VCaP (cell line): ENCODE measurements at regions not wholly inside any gene's neighbourhood (a gene's known extent, or its start where the extent isn't known, plus 50 kb on each side); places are given as distances from the start of the nearest gene placed in this dataset.

Experiments used
- H3K27ac ChIP-seq: fragments of 450-650 bp; 2 replicates; pipeline ENCODE4 v1.5.1; 2017
- CTCF ChIP-seq: fragments of 450-650 bp; conservative IDR thresholded peaks from 2 replicates; pipeline ENCODE4 v1.5.1; 2017; ENCODE audit warnings: mild to moderate bottlenecking, moderate library complexity

DNA sequence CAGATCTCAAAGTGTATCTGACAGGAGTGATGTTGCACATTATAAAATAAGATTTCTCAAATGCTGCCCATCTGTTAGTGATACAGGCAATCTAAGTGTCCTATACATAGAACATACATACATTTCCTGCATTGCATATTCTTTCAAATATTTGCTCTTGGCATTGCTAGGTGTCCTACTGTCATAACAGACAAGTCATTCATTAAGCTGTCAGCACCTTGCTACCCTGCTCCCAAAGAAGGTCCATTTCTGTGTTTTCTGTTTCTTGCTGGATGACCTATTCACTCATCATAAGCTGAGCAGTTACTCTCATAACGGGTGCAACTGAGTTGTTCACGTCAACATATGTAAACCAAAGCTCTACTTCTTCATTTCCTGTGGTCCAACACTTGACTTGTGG is 719.0 kb downstream of the KCNJ2 start:
- H3K27ac ChIP-seq: no peak overlapping the region
- TF ChIP-seq CTCF: no peak

- no peak for TF ChIP-seq CTCF
These were observed 722.0 kb downstream of the KCNJ2 start for GRCh38 chr17:70891306-70891705.

GRCh38 chr17:70892527-70892926 is 723.2 kb downstream of the KCNJ2 start:
- H3K27ac ChIP-seq: no peak overlapping the region

More at GRCh38 chr17:70891306-70891705, 722.0 kb downstream of the KCNJ2 start:
- no peak overlapping the region for H3K27ac ChIP-seq

GRCh38 chr17:70896843-70897242 is 727.5 kb downstream of the KCNJ2 start:
- no peak; the same call in 1 of the 2 replicates for TF ChIP-seq CTCF
- no peak overlapping the region for H3K27ac ChIP-seq

More at GRCh38 chr17:70892527-70892926, 723.2 kb downstream of the KCNJ2 start:
- TF ChIP-seq CTCF: no peak

DNA sequence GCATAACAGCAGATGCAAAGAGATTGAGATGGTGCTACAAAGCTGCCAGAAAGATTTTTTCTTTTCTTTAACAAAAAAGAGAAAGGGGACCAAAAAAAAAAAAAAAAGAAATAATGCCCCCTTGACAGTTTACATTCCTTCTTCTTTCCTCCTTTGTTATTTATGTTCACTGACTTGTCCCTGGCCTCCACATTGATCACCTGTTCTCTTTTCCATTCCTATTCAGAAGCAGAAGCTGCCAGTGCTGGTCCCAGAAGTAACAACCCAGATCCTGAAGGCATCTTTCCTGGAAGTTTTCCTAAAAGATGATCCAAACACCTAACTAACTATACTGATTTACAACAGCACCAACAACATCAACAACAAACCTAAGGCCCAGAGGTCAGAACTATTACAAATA is 728.1 kb downstream of the KCNJ2 start:
- no peak overlapping the region for H3K27ac ChIP-seq
- TF ChIP-seq CTCF: no peak

DNA sequence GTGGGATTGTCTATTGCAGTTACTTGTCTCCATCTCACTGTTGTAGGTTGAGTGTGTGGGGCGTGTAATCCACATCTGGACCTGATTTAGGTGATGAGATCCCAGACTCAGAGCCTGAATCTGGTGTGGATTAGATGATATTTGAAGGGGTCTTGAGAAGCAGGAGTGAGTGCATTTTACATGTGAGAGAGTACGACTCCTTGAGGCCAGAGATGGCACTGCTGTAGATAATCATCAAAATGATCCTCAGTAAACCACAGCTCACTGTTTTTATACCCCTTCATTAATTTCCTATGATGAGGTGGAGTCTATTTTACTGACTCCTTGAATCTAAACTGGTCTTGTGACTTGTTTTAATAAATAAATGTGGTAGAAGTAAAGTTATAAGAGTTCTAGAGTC is 732.5 kb downstream of the KCNJ2 start:
- H3K27ac ChIP-seq: no peak overlapping the region
- no peak for TF ChIP-seq CTCF

- no peak for TF ChIP-seq CTCF
- H3K27ac ChIP-seq: no peak overlapping the region
These were observed 736.5 kb downstream of the KCNJ2 start for GRCh38 chr17:70905796-70906195.

DNA sequence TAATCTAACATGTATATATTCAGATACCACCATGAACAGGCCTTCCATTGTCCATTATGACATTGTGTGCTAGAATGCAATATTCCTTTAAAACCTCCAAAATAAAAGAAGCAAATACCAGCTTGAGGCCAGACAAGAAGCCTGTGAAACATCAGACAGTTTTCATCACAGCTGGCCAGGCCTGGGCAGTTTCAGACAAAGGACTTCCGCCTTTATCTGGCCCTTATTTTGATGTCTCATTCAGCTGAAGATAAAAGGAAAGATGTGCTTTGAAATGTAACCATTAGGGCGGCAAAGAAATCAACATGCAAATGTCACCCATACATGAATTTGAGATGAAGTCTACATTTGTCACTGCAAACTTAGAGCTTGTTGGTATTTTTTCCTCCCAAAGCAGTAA is 737.5 kb downstream of the KCNJ2 start:
- H3K27ac ChIP-seq: no peak overlapping the region

More for the DNA sequence above, 737.5 kb downstream of the KCNJ2 start:
- TF ChIP-seq CTCF: no peak
